Testis (tissue), 2 donors: ENCODE measurements at regions not wholly inside any gene's neighbourhood (a gene's known extent, or its start where the extent isn't known, plus 50 kb on each side); places are given as distances from the start of the nearest gene placed in this dataset.

Experiments used
- DNase-seq: peaks from one replicate; pipeline ENCODE4 v3.0.0-alpha.2; 2019
- H3K27ac ChIP-seq, 2 donors: fragments of 200-600 bp; sonication (generic); one replicate each; pipeline ENCODE4 v1.5.1; 2019
- H3K27me3 ChIP-seq: fragments of 200-600 bp; sonication (generic); one replicate; pipeline ENCODE4 v1.5.1; 2019
- H3K36me3 ChIP-seq: fragments of 200-600 bp; sonication (generic); one replicate; pipeline ENCODE4 v1.5.1; 2017; ENCODE audit warnings: low read depth; ENCODE audit errors: missing control alignments
- H3K4me1 ChIP-seq: fragments of 200-600 bp; sonication (generic); one replicate; pipeline ENCODE4 v1.5.1; 2019
- H3K4me3 ChIP-seq, 2 donors: fragments of 200-600 bp; sonication (generic); one replicate each; pipeline ENCODE4 v1.5.1; 2017 to 2019
- H3K9me3 ChIP-seq: fragments of 200-600 bp; sonication (generic); one replicate; pipeline ENCODE4 v1.5.1; 2017
- POLR2A ChIP-seq: fragments of 450-650 bp; IDR thresholded peaks from one replicate; pipeline ENCODE4 v1.6.1; 2017; ENCODE audit warnings: antibody characterized with exemption, mild to moderate bottlenecking, moderate library complexity
- WGBS, 2 donors: methylation state at CpG; one replicate each; pipeline ENCODE4 v1.1.5; 2018; 5-methylcytosine and 5-hydroxymethylcytosine counted together
- intact Hi-C: fragments of 100-400 bp; cut with DNase I; formaldehyde crosslinking; loops from one replicate; pipeline ENCODE4 v1.15.1; 2023; ENCODE audit warnings: low total_unique reads
- TF ChIP-seq, protein P1 (sequence below), 3 experiments: fragments of 450-650 bp in 2 of 3; fragments of 200-600 bp in 1 of 3; sonication (generic) in 1 of 3; IDR thresholded peaks; one replicate each; pipeline ENCODE4 v1.5.1; 2016 to 2019; ENCODE audit warnings: antibody characterized with exemption in 3 of 3, mild to moderate bottlenecking in 2 of 3, moderate library complexity in 1 of 3

- H3K4me1 ChIP-seq = no peaks in the 10 kb centered on the region
- H3K36me3 ChIP-seq = no peaks in the 10 kb centered on the region
- H3K27ac ChIP-seq = no peak overlapping the region
- 83 to 91% methylated on average over 3 of the region's 3 CpGs for WGBS, 2 donors
- no peak for DNase-seq
- intact Hi-C loops = no loop called here
- no peak for TF ChIP-seq POLR2A
- TF ChIP-seq, protein P1, sequence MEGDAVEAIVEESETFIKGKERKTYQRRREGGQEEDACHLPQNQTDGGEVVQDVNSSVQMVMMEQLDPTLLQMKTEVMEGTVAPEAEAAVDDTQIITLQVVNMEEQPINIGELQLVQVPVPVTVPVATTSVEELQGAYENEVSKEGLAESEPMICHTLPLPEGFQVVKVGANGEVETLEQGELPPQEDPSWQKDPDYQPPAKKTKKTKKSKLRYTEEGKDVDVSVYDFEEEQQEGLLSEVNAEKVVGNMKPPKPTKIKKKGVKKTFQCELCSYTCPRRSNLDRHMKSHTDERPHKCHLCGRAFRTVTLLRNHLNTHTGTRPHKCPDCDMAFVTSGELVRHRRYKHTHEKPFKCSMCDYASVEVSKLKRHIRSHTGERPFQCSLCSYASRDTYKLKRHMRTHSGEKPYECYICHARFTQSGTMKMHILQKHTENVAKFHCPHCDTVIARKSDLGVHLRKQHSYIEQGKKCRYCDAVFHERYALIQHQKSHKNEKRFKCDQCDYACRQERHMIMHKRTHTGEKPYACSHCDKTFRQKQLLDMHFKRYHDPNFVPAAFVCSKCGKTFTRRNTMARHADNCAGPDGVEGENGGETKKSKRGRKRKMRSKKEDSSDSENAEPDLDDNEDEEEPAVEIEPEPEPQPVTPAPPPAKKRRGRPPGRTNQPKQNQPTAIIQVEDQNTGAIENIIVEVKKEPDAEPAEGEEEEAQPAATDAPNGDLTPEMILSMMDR (IDR thresholded peaks at IDR 0.05) = no peak
- H3K9me3 ChIP-seq = no peaks in the 10 kb centered on the region
- H3K4me3 ChIP-seq = no peak overlapping the region
- no peaks in the 10 kb centered on the region for H3K27me3 ChIP-seq
Measured at GRCh38 chr17:6938637-6939036, 57.2 kb upstream of the ALOX12 start.

GRCh38 chr17:6940186-6940649, 55.6 kb upstream of the ALOX12 start:
- TF ChIP-seq, protein P1 (IDR thresholded peaks at IDR 0.05) = no peak
- no peak for TF ChIP-seq POLR2A
- DNase-seq = no peak
- WGBS, 2 donors = 60 to 73% methylated on average over 7 of the region's 7 CpGs
- Histone ChIP-seq H3K4me3 (no peak overlapping the region), H3K4me1 (no peaks in the 10 kb centered on the region), H3K9me3 (no peaks in the 10 kb centered on the region), H3K27me3 (no peaks in the 10 kb centered on the region), H3K27ac (no peak overlapping the region), H3K36me3 (no peaks in the 10 kb centered on the region)
- intact Hi-C loops = no loop called here

GRCh38 chr17:6941989-6942388, 53.9 kb upstream of the ALOX12 start:
- Histone ChIP-seq H3K36me3 (no peaks in the 10 kb centered on the region), H3K4me3 (no peak overlapping the region), H3K9me3 (no peaks in the 10 kb centered on the region), H3K27ac (no peak overlapping the region), H3K4me1 (no peaks in the 10 kb centered on the region), H3K27me3 (no peaks in the 10 kb centered on the region)
- WGBS, 2 donors = 88 to 91% methylated on average over 5 of the region's 5 CpGs
- TF ChIP-seq, protein P1 (IDR thresholded peaks at IDR 0.05) = no peak
- TF ChIP-seq POLR2A = no peak
- no peak for DNase-seq
- intact Hi-C loops = no loop called here

DNA sequence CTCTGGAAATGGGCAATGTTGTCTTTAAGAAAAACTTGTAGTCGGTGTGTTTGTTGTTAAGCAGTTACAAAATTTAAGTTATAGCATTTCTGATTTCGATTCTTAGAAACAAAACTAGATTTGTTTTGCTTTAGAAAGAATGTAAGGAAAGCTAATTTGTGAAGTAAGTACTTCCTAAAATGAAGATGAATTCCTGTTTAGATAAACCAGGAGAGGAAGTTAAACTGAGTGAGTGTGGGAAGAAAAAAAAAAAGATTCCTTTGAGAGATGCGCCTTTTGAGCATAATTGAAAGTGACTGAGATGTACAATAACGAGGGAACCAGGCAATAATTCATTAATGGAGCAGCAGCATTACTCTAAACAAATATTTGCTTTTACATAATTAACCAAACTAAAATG, 52.4 kb upstream of the ALOX12 start:
- TF ChIP-seq, protein P1 (IDR thresholded peaks at IDR 0.05) = no peak
- TF ChIP-seq POLR2A = no peak
- WGBS, 2 donors = 75 to 78% methylated on average over 4 of the region's 4 CpGs

More for the DNA sequence above, 52.4 kb upstream of the ALOX12 start:
- Histone ChIP-seq H3K9me3 (no peaks in the 10 kb centered on the region), H3K4me3 (no peak overlapping the region), H3K36me3 (no peaks in the 10 kb centered on the region), H3K4me1 (no peaks in the 10 kb centered on the region), H3K27me3 (no peaks in the 10 kb centered on the region), H3K27ac (no peak overlapping the region)
- intact Hi-C loops = no loop called here
- no peak for DNase-seq
